Spleen (tissue), 11 donors: ENCODE measurements at regions not wholly inside any gene's neighbourhood (a gene's known extent, or its start where the extent isn't known, plus 50 kb on each side); places are given as distances from the start of the nearest gene placed in this dataset.

Experiments
- DNase-seq: peaks from one replicate; pipeline ENCODE4 v3.0.0-alpha.2; 2020
- H3K27ac ChIP-seq, 8 donors: fragments of 200-600 bp; sonication (generic) in 7 of 8; 1 replicate in 4 of 8; 2 replicates in 4 of 8; pipeline versions ENCODE4 v1.5.0 to v1.8.0; 2016 to 2021; ENCODE audit warnings: inconsistent platforms in 4 of 8, mild to moderate bottlenecking in 4 of 8, moderate library complexity in 1 of 8
- H3K27me3 ChIP-seq, 7 donors: fragments of 200-600 bp; sonication (generic) in 6 of 7; replicated peaks in 1 of 7; 1 replicate in 4 of 7; 2 replicates in 3 of 7; pipeline versions ENCODE4 v1.5.0 to v1.8.0; 2016 to 2021; ENCODE audit warnings: inconsistent platforms in 3 of 7, mild to moderate bottlenecking in 1 of 7
- H3K36me3 ChIP-seq, 6 donors: fragments of 200-600 bp; sonication (generic) in 5 of 6; 1 replicate in 4 of 6; 2 replicates in 2 of 6; pipeline versions ENCODE4 v1.5.0 to v1.8.0; 2016 to 2021; ENCODE audit warnings: inconsistent platforms in 2 of 6
- H3K4me1 ChIP-seq, 6 donors: fragments of 200-600 bp; sonication (generic) in 5 of 6; 1 replicate in 3 of 6; 2 replicates in 3 of 6; pipeline versions ENCODE4 v1.5.0 to v1.8.0; 2016 to 2021; ENCODE audit warnings: inconsistent platforms in 3 of 6
- H3K4me3 ChIP-seq, 8 donors: fragments of 200-600 bp; sonication (generic) in 7 of 8; 1 replicate in 4 of 8; 2 replicates in 4 of 8; pipeline versions ENCODE4 v1.5.0 to v1.8.0; 2016 to 2021; ENCODE audit warnings: inconsistent platforms in 4 of 8, mild to moderate bottlenecking in 4 of 8, moderate library complexity in 2 of 8
- H3K9me3 ChIP-seq, 8 donors: fragments of 200-600 bp; sonication (generic) in 7 of 8; 1 replicate in 4 of 8; 2 replicates in 4 of 8; pipeline versions ENCODE4 v1.5.0 to v1.8.0; 2016 to 2021; ENCODE audit warnings: inconsistent platforms in 4 of 8
- POLR2A ChIP-seq, 3 donors: fragments of 450-650 bp; IDR thresholded peaks; one replicate each; pipeline ENCODE4 v1.5.1; 2017; ENCODE audit warnings: antibody characterized with exemption in 3 of 3, mild to moderate bottlenecking in 1 of 3
- POLR2AphosphoS5 ChIP-seq, 3 donors: sonication (generic); formaldehyde crosslinking; IDR thresholded peaks; one replicate each; pipeline ENCODE4 v1.5.1; 2017; ENCODE audit warnings: antibody characterized with exemption in 3 of 3
- WGBS, 5 donors: extraction: QIAGEN DNeasy Blood & Tissue Kit in 3 of 5; methylation state at CpG; one replicate each; pipeline versions ENCODE4 v1.1.5 to v1.1.7; 2013 to 2018; 5-methylcytosine and 5-hydroxymethylcytosine counted together
- intact Hi-C: fragments of 100-400 bp; cut with DNase I; formaldehyde crosslinking; loops from one replicate; pipeline ENCODE4 v1.15.0; 2023; ENCODE audit warnings: low total_unique reads
- TF ChIP-seq, protein P1 (sequence below), 11 experiments: fragments of 200-600 bp in 7 of 11; fragments of 450-650 bp in 4 of 11; sonication (generic) in 4 of 11; IDR thresholded peaks in 8 of 11; conservative IDR thresholded peaks in 3 of 11; 1 replicate in 7 of 11; 2 replicates in 4 of 11; pipeline versions ENCODE4 v1.4.0 to v1.8.0; 2016 to 2021; ENCODE audit warnings: antibody characterized with exemption in 11 of 11, inconsistent platforms in 4 of 11, mild to moderate bottlenecking in 1 of 11
- donor health status: healthy with polysubstance abuse.
- donor health status: DM: no; HTN: no; CAD: no; lungs with moderate emphysema.
- donor health status: DM: no; HTN: no; CAD: no.
- donor health status: Bipolar disorder and iron deficiency.
- donor health status: healthy.
- donor health status: DM: no; HTN: no; CAD: no.
- donor health status: DM: yes; HTN: yes; CAD: no.

DNA sequence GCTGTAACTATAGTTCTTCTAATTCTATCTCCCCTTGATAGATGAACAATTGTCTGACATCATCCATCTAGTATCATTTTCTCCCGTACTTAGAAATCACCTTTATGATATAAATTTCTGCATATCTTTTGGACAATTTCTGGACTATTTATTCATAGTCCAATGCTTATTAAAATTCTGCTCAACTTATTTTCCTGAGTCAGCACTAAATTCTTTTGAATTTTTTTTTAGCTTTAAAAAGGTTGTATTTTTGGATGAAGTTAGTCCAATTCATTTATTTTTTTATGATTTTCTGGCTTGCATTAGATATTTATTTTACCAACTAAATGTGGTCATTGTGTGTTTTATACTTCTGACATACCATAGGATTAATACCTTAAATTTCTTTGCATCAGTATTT, 538.5 kb upstream of the DCC start:
- Histone ChIP-seq H3K27me3 (no peaks in the 10 kb centered on the region), H3K27ac (no peak overlapping the region), H3K36me3 (no peaks in the 10 kb centered on the region), H3K9me3 (peaks cover 0 to 8% (median 0%) of the 10 kb centered on the region in 8 donors), H3K4me1 (no peaks in the 10 kb centered on the region), H3K4me3 (no peak overlapping the region)
- DNase-seq: no peak
- TF ChIP-seq POLR2AphosphoS5 (IDR thresholded peaks at IDR 0.05) (no peak), POLR2A (IDR thresholded peaks at IDR 0.05) (no peak)
- TF ChIP-seq, protein P1, sequence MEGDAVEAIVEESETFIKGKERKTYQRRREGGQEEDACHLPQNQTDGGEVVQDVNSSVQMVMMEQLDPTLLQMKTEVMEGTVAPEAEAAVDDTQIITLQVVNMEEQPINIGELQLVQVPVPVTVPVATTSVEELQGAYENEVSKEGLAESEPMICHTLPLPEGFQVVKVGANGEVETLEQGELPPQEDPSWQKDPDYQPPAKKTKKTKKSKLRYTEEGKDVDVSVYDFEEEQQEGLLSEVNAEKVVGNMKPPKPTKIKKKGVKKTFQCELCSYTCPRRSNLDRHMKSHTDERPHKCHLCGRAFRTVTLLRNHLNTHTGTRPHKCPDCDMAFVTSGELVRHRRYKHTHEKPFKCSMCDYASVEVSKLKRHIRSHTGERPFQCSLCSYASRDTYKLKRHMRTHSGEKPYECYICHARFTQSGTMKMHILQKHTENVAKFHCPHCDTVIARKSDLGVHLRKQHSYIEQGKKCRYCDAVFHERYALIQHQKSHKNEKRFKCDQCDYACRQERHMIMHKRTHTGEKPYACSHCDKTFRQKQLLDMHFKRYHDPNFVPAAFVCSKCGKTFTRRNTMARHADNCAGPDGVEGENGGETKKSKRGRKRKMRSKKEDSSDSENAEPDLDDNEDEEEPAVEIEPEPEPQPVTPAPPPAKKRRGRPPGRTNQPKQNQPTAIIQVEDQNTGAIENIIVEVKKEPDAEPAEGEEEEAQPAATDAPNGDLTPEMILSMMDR (IDR thresholded peaks at IDR 0.05 in 8 of 11, conservative IDR thresholded peaks at IDR 0.05 in 3 of 11): no peak
- WGBS, 5 donors: 89 to 96% (median 92%) methylated on average over 1 of the region's 1 CpG
- intact Hi-C loops: no loop called here

DNA sequence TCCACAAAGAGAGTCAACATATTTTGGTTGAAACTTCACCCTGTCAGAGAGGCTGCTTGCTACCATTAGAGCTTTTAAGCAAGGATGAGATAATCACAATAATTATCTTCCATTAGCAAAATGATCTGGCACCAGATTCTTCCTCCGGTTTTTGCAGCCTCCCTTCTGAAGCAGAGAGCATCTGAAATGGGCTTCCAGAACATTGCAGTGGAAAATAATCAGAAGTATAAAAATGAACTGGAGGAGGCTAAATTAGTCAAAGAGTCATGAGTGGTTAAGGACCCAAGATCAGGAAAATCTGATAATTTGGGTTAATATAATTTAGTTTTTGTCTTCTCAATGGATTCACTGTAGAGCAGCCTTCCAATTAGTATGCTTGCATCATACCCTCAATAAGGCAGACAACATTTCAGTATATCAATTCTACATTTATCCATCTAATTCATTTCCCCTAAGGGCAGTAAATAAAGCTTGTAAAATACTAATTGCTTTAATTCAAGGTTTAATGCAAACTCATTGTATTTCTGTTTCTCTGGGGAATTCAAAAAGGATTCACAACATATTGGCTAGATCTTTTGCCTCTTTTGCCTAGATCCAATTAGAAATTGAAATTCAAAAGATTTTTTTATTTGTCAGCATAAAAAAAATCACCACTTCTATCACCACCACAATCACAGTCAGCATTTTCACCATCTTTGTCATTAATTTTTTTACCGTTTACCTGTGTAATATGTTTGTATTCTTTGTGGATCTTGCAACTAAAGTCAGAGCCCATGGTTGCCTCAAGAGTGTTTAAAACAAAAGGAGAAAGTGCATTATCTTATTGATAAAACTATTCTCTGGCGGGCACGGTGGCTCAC, 537.2 kb upstream of the DCC start:
- Histone ChIP-seq H3K27ac (no peak overlapping the region), H3K4me1 (no peaks in the 10 kb centered on the region), H3K27me3 (no peaks in the 10 kb centered on the region), H3K4me3 (no peak overlapping the region), H3K36me3 (no peaks in the 10 kb centered on the region), H3K9me3 (peaks cover 0 to 8% (median 0%) of the 10 kb centered on the region in 8 donors)
- intact Hi-C loops: no loop called here
- 87 to 98% (median 93%) methylated on average over 4 of the region's 4 CpGs for WGBS, 5 donors
- TF ChIP-seq POLR2A (IDR thresholded peaks at IDR 0.05) (no peak), POLR2AphosphoS5 (IDR thresholded peaks at IDR 0.05) (no peak)
- TF ChIP-seq, protein P1 (IDR thresholded peaks at IDR 0.05 in 8 of 11, conservative IDR thresholded peaks at IDR 0.05 in 3 of 11): no peak
- DNase-seq: no peak

DNA sequence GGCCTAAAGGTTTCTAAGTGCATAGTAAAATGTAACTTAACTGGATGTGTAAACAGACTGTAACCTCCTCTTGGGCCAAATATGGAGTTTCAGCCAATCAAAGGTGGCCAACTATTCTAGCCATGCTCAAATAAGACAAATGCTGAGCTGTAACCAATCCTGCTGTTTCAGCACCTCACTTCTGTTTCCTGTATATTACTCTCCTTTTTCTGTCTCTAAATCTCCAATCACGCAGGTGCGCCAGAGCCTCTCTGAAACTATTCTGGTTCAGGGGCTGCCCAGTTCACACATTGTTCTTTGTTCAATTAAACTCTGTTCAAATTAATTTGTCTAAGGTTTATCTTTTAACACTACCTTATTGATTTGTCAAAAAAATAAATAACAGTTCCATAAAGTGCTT, 532.7 kb upstream of the DCC start:
- intact Hi-C loops: no loop called here
- Histone ChIP-seq H3K4me1 (no peaks in the 10 kb centered on the region), H3K27ac (no peak overlapping the region), H3K36me3 (no peaks in the 10 kb centered on the region), H3K27me3 (no peaks in the 10 kb centered on the region), H3K9me3 (no peaks in the 10 kb centered on the region), H3K4me3 (no peak overlapping the region)
- DNase-seq: no peak
- TF ChIP-seq POLR2A (IDR thresholded peaks at IDR 0.05) (no peak), POLR2AphosphoS5 (IDR thresholded peaks at IDR 0.05) (no peak)
- TF ChIP-seq, protein P1 (IDR thresholded peaks at IDR 0.05 in 8 of 11, conservative IDR thresholded peaks at IDR 0.05 in 3 of 11): no peak
- WGBS, 5 donors: 71 to 96% (median 93%) methylated on average over 2 of the region's 2 CpGs

DNA sequence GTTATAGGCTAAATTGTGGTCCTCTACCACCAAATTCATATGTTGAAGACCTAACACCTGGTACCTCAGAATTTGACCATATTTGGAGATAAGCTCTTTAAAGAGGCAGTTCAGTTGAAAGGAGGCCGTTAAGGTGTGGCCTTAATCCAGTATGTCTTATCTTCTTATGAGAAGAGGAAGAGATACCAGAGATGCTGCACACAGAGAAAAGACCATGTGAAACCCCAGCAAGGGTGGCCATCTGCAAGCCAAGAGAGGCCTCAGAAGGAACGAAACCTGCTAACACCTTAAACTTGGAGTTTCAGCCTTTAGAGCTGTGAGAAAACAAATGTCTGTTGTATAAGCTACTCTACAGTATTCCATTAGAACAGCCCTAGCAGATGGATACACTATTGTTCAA, 528.1 kb upstream of the DCC start:
- Histone ChIP-seq H3K9me3 (no peaks in the 10 kb centered on the region), H3K27ac (no peak overlapping the region), H3K4me1 (no peaks in the 10 kb centered on the region), H3K36me3 (no peaks in the 10 kb centered on the region), H3K27me3 (no peaks in the 10 kb centered on the region), H3K4me3 (no peak overlapping the region)
- no peak for DNase-seq
- TF ChIP-seq POLR2AphosphoS5 (IDR thresholded peaks at IDR 0.05): no peak
- no peak for TF ChIP-seq POLR2A (IDR thresholded peaks at IDR 0.05)
- TF ChIP-seq, protein P1 (IDR thresholded peaks at IDR 0.05 in 8 of 11, conservative IDR thresholded peaks at IDR 0.05 in 3 of 11): no peak
- intact Hi-C loops: no loop called here
- WGBS, 5 donors: 74 to 89% (median 83%) methylated on average over 2 of the region's 2 CpGs
